Epithelial cell of esophagus (primary cell): ENCODE measurements at regions not wholly inside any gene's neighbourhood (a gene's known extent, or its start where the extent isn't known, plus 50 kb on each side); places are given as distances from the start of the nearest gene placed in this dataset.

Experiments used
- DNase-seq: peaks from one replicate; pipeline ENCODE4 v3.0.0; 2010; ENCODE audit warnings: low read depth
- H3K4me3 ChIP-seq: 2 replicates; pipeline ENCODE4 v1.5.1; 2011; ENCODE audit warnings: mild to moderate bottlenecking, low read length, control low read depth
- TF ChIP-seq, protein P1 (sequence below): IDR thresholded peaks from 2 replicates; pipeline ENCODE4 v1.5.1; 2011; ENCODE audit warnings: low read depth, mild to moderate bottlenecking, low read length, control low read depth, inconsistent platforms; ENCODE audit not compliant: insufficient read depth; ENCODE audit errors: missing control alignments

DNA sequence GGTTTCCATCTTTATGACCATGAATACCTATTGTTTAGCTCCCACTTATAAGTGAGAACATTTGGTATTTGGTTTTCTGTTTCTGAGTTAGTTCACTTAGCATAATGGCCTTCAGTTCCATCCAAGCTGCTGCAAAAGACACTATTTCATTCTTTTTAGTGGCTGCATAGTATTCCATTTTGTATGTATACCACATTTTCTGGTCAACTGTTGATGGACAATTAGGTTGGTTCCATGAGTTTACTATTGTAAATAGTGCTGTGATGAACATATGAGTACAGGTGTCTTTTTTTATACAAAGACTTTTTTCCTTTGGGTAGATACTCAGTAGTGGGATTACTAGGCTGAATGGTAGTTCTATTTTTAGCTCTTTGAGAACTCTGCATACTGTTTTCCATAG lies 87.8 kb upstream of the GOT2 start:
- H3K4me3 ChIP-seq, result no peak overlapping the region
- no peak for DNase-seq
- TF ChIP-seq, protein P1, sequence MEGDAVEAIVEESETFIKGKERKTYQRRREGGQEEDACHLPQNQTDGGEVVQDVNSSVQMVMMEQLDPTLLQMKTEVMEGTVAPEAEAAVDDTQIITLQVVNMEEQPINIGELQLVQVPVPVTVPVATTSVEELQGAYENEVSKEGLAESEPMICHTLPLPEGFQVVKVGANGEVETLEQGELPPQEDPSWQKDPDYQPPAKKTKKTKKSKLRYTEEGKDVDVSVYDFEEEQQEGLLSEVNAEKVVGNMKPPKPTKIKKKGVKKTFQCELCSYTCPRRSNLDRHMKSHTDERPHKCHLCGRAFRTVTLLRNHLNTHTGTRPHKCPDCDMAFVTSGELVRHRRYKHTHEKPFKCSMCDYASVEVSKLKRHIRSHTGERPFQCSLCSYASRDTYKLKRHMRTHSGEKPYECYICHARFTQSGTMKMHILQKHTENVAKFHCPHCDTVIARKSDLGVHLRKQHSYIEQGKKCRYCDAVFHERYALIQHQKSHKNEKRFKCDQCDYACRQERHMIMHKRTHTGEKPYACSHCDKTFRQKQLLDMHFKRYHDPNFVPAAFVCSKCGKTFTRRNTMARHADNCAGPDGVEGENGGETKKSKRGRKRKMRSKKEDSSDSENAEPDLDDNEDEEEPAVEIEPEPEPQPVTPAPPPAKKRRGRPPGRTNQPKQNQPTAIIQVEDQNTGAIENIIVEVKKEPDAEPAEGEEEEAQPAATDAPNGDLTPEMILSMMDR, result no peak

DNA sequence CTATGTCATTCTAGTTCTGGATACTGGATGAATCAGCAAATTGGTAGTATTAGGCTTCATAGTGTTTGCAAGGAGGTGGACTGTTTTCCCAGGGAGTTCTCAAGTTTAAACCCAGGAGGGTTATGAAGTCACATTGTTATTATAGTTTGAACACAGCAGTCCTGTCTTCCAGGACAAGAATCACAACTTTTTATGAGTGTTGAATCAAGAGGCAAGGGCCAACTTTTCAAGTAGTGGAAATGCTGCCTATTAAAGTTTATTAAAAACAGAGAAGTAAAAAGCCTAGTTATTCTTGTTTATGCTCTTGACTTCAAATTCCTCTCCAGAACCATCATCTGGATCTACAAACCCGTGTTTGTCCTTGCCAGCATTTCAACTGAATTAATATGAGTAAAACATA lies 86.3 kb upstream of the GOT2 start:
- TF ChIP-seq, protein P1, result no peak
- H3K4me3 ChIP-seq, result no peak overlapping the region
- no peak for DNase-seq

DNA sequence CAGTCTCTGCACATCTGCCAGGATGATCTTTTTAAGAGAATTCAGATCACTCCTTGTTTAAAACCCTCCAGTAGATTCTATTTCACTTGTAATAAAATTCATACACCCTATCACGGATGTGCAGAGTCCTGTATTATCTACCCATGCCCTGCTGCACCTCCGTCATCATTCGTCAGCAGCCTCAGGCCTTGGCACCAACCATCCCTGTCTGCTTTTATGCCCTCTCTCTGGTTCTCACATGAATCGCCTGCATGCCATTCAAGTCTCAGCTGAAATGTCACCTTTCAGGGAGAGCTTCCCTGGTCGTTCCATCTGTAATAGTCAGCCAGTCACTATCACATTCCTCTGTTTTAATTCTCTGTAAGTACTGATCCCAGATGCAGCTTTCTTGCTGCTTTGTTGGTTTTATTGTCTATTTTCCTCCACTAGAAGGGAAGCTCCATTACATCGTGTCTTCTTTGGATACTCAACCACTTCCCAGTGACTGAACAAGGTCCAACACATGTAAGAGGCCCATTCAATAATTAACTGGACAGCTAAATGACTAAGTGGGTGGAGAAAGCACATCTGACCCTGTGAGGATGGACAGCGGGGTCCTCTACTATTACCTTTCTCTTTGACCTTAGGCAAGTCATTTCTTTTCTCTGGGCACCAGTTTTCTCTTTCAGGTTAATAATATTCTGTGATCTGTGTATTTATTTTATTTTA lies 81.2 kb upstream of the GOT2 start:
- no peak overlapping the region for H3K4me3 ChIP-seq
- DNase-seq, result peak; percentile 68
- TF ChIP-seq, protein P1, result no peak

DNA sequence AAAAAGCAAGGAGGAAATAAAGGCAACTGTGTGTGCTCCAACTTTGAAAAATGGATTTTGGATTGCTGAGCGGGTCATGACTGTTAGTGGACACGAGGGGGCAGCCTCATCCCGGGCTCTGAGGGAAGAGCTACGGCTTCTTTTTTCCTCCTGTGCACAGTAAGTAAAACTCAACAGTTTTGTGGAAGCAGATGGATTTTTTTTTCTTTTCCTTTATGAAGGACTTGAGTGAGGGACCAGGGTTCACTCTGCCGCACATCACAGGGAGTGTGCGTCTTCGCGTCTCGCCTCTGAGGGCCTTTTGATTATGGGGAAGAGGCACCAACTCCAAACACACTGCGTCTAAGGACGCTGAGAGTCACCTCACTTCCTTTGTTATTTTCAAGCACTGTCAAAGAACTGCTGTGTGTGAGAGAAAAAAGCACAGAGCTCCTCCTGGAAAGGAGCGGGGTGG lies 80.3 kb upstream of the GOT2 start:
- TF ChIP-seq, protein P1, result peak; percentile 97
- peak overlapping the region; percentile 13 for H3K4me3 ChIP-seq
- peak; percentile 51 for DNase-seq

DNA sequence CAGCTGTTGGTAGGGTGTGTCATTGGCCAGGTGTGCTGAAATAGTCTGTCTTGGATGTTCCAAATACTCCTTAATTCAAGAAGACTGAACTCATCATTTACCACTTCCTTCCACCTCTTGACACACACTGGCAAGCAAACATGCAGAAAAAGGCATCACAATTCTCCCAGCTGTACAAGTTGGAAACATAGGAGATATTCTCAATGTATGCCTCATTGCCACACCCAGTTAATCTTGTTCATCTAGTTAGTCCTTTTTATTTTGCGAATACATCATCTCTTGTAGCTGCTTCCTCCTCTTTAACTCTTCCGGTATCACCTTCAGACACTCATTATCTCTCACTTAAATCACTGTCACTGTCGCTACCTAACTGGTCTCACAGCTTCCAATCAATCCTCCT lies 75.1 kb upstream of the GOT2 start:
- no peak overlapping the region for H3K4me3 ChIP-seq
- TF ChIP-seq, protein P1, result no peak
- DNase-seq, result peak; percentile 69

DNA sequence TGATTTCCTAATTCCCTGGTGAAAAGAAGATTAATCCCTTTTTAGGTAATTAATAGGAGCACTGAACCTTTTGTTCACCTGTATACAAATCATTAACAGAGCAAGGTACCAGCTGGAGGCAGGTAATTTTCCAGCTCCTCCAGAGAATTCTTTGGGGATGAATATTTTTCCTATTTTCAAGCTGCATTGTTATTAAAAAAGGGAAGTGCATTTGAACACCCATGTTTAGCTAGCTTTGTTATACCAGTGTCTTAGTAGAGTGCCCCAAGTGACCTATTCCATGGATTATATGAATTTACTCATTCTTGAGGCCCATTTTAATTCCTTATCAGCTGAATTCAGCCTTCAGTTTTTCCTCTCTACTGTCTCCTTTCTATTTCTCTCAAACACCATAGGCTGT lies 73.2 kb upstream of the GOT2 start:
- no peak for DNase-seq
- no peak overlapping the region for H3K4me3 ChIP-seq
- TF ChIP-seq, protein P1, result no peak

DNA sequence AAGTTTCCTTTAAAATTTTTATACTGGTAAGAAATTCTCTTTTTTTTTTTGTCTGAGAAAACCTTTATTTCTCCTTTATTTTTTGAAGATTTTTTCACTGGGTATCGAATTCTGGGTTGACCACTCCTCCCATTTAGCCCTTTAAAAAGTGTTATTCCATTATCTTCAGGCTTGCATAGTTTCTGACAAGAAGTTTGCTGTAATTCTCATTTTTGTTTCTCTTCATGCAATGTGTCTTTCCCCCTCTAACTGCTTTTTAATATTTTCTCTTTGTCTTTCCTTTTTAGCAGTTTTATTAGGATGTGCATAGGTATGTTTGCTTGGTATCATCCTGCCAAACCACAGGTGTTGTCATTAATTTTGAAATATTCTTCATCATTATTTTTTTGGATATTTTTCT lies 67.7 kb upstream of the GOT2 start:
- no peak overlapping the region for H3K4me3 ChIP-seq
- no peak for DNase-seq
- TF ChIP-seq, protein P1, result no peak
